Heart right ventricle (tissue), 16 donors: ENCODE measurements at regions not wholly inside any gene's neighbourhood (a gene's known extent, or its start where the extent isn't known, plus 50 kb on each side); places are given as distances from the start of the nearest gene placed in this dataset.

Experiments
- ATAC-seq, 8 donors: fragments of 200-7000 bp; cut with Tn5 transposase; one replicate each; pipeline ENCODE4 v1.9.1; 2020; ENCODE audit warnings: mild to moderate bottlenecking in 8 of 8, moderate library complexity in 8 of 8, moderate number of reproducible peaks in 1 of 8
- DNase-seq, 2 donors: peaks; one replicate each; pipeline ENCODE4 v3.0.0-alpha.2; 2020
- H3K27ac ChIP-seq, 10 donors: fragments of 200-600 bp; sonication (generic) in 2 of 10; one replicate each; pipeline versions ENCODE4 v1.5.0 to v1.8.0; 2020 to 2022; ENCODE audit warnings: mild to moderate bottlenecking in 3 of 10
- H3K27me3 ChIP-seq, 7 donors: fragments of 200-600 bp; one replicate each; pipeline ENCODE4 v1.8.0; 2021 to 2022; ENCODE audit warnings: mild to moderate bottlenecking in 2 of 7
- H3K36me3 ChIP-seq, 9 donors: fragments of 200-600 bp; sonication (generic) in 1 of 9; one replicate each; pipeline versions ENCODE4 v1.5.0 to v1.8.0; 2020 to 2022; ENCODE audit warnings: mild to moderate bottlenecking in 2 of 9
- H3K4me1 ChIP-seq, 9 donors: fragments of 200-600 bp; sonication (generic) in 1 of 9; one replicate each; pipeline versions ENCODE4 v1.5.0 to v1.8.0; 2020 to 2022; ENCODE audit warnings: mild to moderate bottlenecking in 4 of 9
- H3K4me3 ChIP-seq, 10 donors: fragments of 200-600 bp; sonication (generic) in 2 of 10; one replicate each; pipeline versions ENCODE4 v1.5.0 to v1.8.0; 2020 to 2022; ENCODE audit warnings: mild to moderate bottlenecking in 7 of 10, moderate library complexity in 2 of 10
- H3K9me3 ChIP-seq, 11 donors: fragments of 200-600 bp in 10 of 11; sonication (generic) in 2 of 11; one replicate each; pipeline versions ENCODE4 v1.5.0 to v1.8.0; 2013 to 2022; ENCODE audit warnings: mild to moderate bottlenecking in 2 of 11, control low read depth in 1 of 11, moderate library complexity in 1 of 11
- WGBS, 2 donors: extraction: QIAGEN DNeasy Blood & Tissue Kit; methylation state at CpG; one replicate each; pipeline ENCODE4 v1.1.7; 2013; ENCODE audit warnings: inconsistent platforms in 1 of 2; 5-methylcytosine and 5-hydroxymethylcytosine counted together
- intact Hi-C, 10 donors: fragments of 100-400 bp; cut with DNase I; formaldehyde crosslinking; loops; one replicate each; pipeline versions ENCODE4 v1.11.1 to v1.14.2; 2022
- TF ChIP-seq, protein P1 (sequence below), 9 donors: fragments of 200-600 bp; sonication (generic) in 2 of 9; IDR thresholded peaks; one replicate each; pipeline versions ENCODE4 v1.5.0 to v1.8.0; 2021 to 2022; ENCODE audit warnings: antibody characterized with exemption in 9 of 9, mild to moderate bottlenecking in 5 of 9, moderate library complexity in 1 of 9
- donor health status: Arrhythmogenic right ventricular cardiomyopathy.
- donor health status: ischemic (EF 13 %, LVEDD 7.1; RV severe dilation, severe dysfunction).
- donor health status: healthy with polysubstance abuse.
- donor health status: DM: no; HTN: yes; CAD: no.
- donor health status: DM: no; HTN: no; CAD: no.
- donor health status: ischemic (EF 25% LVEDD 6.9; RV normal size, moderate dysfunction).
- donor health status: ischemic (EF 25% LVEDD 5.7; RV mildly dilated, moderate dysfunction).
- donor health status: healthy.
- donor health status: DM: yes; HTN: yes; CAD: no.
- donor health status: Ischemic cardiomyopathy.
- donor health status: ischemic (EF 35%, LVEDD 5.7; RV mildly dilated, moderate dysfunction).
- donor health status: nonischemic (EF 11% LVEDD 7.7; RV severe dilation, severe dysfunction).
- donor health status: DM: yes; HTN: yes; CAD: no.
- donor health status: PGD.
- donor health status: ischemic (EF 29% LVEDD 5.4; RV normal size, mild dysfunction).
- donor health status: nonischemic (EF 23%, LVEDD 6.1; RV moderate dilation, normal function).

GRCh38 chr22:49479566-49479965 is 348.1 kb downstream of the BRD1 start:
- DNase-seq (no peak), ATAC-seq (no peak)
- Histone ChIP-seq H3K27me3 (peaks cover 0 to 50% (median 27%) of the 10 kb centered on the region in 7 donors), H3K4me1 (peaks cover 0 to 11% (median 3%) of the 10 kb centered on the region in 9 donors), H3K4me3 (no peak overlapping the region), H3K9me3 (peaks cover 0 to 8% (median 0%) of the 10 kb centered on the region in 11 donors), H3K36me3 (no peaks in the 10 kb centered on the region), H3K27ac (no peak overlapping the region)
- TF ChIP-seq, protein P1, sequence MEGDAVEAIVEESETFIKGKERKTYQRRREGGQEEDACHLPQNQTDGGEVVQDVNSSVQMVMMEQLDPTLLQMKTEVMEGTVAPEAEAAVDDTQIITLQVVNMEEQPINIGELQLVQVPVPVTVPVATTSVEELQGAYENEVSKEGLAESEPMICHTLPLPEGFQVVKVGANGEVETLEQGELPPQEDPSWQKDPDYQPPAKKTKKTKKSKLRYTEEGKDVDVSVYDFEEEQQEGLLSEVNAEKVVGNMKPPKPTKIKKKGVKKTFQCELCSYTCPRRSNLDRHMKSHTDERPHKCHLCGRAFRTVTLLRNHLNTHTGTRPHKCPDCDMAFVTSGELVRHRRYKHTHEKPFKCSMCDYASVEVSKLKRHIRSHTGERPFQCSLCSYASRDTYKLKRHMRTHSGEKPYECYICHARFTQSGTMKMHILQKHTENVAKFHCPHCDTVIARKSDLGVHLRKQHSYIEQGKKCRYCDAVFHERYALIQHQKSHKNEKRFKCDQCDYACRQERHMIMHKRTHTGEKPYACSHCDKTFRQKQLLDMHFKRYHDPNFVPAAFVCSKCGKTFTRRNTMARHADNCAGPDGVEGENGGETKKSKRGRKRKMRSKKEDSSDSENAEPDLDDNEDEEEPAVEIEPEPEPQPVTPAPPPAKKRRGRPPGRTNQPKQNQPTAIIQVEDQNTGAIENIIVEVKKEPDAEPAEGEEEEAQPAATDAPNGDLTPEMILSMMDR (IDR thresholded peaks at IDR 0.05) = no peak
- intact Hi-C loops = no loop called here
- WGBS, 2 donors = 92 to 95% methylated on average over 9 of the region's 9 CpGs

DNA sequence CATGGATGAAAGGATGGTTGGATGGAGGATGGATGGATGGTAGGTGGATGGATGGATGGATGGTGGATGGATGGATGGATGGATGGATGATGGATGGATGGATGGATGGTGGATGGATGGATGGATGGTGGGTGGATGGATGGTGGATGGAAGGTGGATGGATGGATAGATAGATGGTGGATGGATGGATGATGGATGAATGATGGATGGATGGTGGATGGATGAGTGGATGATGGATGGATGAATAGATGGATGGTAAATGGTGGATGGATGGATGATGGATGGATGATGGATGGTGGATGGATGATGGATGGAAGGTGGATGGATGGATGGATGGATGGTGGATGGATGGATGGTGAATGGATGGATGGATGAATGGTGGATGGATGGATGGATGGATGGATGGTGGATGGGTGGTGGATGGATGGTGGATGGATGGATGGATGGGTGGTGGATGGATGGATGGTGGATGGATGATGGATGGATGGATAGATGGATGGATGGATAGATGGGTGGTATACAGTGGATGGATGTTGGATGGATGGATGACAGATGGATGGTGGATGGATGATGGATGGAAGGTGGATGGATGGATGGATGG is 350.8 kb downstream of the BRD1 start:
- Histone ChIP-seq H3K36me3 (no peaks in the 10 kb centered on the region), H3K4me1 (peaks cover 0 to 6% (median 1%) of the 10 kb centered on the region in 9 donors), H3K4me3 (no peak overlapping the region), H3K27ac (no peak overlapping the region), H3K9me3 (peaks cover 0 to 8% (median 0%) of the 10 kb centered on the region in 11 donors), H3K27me3 (peaks cover 0 to 47% (median 12%) of the 10 kb centered on the region in 7 donors)
- intact Hi-C loops = no loop called here
- TF ChIP-seq, protein P1 (IDR thresholded peaks at IDR 0.05) = no peak
- ATAC-seq (no peak), DNase-seq (no peak)

GRCh38 chr22:49476176-49476575 is 351.5 kb downstream of the BRD1 start:
- no peaks in the 10 kb centered on the region for H3K4me1 ChIP-seq
- intact Hi-C loops = no loop called here
- WGBS, 2 donors = 74 to 77% methylated on average over 5 of the region's 5 CpGs
- no peak overlapping the region for H3K27ac ChIP-seq
- no peaks in the 10 kb centered on the region for H3K36me3 ChIP-seq
- no peak for DNase-seq
- TF ChIP-seq, protein P1 (IDR thresholded peaks at IDR 0.05) = no peak
- no peak overlapping the region for H3K4me3 ChIP-seq
- peaks cover 0 to 8% (median 0%) of the 10 kb centered on the region in 11 donors for H3K9me3 ChIP-seq
- ATAC-seq = no peak
- peaks cover 0 to 42% (median 5%) of the 10 kb centered on the region in 7 donors for H3K27me3 ChIP-seq

GRCh38 chr22:49475253-49475652 is 352.4 kb downstream of the BRD1 start:
- intact Hi-C loops = no loop called here
- TF ChIP-seq, protein P1 (IDR thresholded peaks at IDR 0.05) = no peak
- 80% methylated on average over 5 of the region's 5 CpGs for WGBS, 2 donors
- no peak overlapping the region for H3K27ac ChIP-seq
- H3K27me3 ChIP-seq = peaks cover 0 to 34% (median 4%) of the 10 kb centered on the region in 7 donors
- no peak for DNase-seq
- H3K4me3 ChIP-seq = no peak overlapping the region
- ATAC-seq = no peak
- H3K36me3 ChIP-seq = no peaks in the 10 kb centered on the region
- no peaks in the 10 kb centered on the region for H3K4me1 ChIP-seq
- peaks cover 0 to 8% (median 0%) of the 10 kb centered on the region in 11 donors for H3K9me3 ChIP-seq
